DMS114 treated with DMSO at 0.1 percent for 48 hours (cell line): ENCODE measurements at regions not wholly inside any gene's neighbourhood (a gene's known extent, or its start where the extent isn't known, plus 50 kb on each side); places are given as distances from the start of the nearest gene placed in this dataset.

Source experiments
- DNase-seq: peaks from one replicate; lab custom pipeline; 2025; ENCODE audit not compliant: unreplicated experiment; lab: John Stamatoyannopoulos, UW

- no peak for DNase-seq
Observed at GRCh38 chr15:97144377-97144711, 813.8 kb downstream of the NR2F2 start.

GRCh38 chr15:97146929-97147870 lies 813.3 kb upstream of the ARRDC4 start:
- no peak for DNase-seq

GRCh38 chr15:97153356-97153965 lies 807.0 kb upstream of the ARRDC4 start:
- DNase-seq, result no peak

DNA sequence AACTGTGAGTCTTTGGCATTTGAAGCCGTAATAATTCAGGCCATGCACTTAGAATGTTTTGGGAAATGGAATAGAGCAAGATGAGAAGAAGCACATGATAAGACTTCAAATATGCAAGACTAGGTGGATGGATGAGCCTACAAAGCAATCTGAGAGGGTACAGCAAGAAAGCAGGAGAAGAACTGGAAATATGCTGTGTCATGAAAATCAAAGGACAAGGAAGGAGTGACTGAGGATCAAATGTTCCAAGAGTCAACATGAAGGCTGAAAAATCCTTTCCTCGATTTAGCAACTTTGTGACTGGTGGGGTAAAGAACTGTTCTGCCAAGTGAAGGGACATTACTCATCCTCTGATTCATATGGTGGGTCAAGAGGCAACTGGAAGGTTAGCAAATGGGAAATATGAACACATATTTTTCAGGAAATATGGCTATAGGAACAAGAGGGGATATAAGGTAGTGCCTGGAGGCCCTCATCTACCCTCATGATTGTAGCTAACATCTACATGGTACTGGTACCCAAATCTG lies 803.7 kb upstream of the ARRDC4 start:
- DNase-seq, result no peak

- DNase-seq, result no peak
Observed at GRCh38 chr15:97162805-97163495, 797.6 kb upstream of the ARRDC4 start.

GRCh38 chr15:97165205-97165604 lies 795.3 kb upstream of the ARRDC4 start:
- no peak for DNase-seq

DNA sequence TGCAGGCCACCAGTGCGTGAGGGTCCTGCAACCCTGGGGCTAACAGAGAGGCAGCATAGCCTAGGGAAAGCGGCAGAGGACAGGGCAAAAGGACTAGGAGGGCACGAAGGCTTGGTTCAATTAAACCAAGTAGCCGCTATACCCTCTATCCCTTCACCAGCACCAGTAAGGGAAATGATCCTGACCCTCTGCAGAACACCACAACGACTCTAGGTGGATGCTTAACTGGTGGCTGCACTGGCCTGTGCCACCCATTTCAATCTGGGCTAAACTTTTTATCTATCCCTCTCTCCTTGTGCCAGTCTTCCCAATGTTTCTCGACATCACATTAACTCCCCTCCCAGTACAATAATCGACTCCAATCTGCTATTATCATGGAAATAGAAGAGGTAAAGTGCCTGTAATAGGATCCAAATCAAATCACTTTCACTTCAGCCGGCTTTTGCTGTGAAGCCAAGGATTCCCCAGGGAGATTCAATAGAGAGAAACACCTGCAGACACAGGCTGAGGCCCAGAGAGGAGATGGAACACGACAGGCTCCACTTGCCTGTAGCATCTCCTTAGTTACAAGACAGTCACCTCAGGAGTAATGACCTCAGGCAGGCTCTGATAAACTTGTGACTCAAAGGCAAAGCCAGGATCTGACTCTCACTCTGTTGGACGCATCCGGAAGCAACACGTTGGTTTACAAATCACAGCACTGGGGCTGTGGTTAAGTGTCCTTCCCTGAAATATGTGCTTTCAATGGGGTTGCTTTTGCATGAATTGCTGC lies 791.6 kb upstream of the ARRDC4 start:
- no peak for DNase-seq

GRCh38 chr15:97171556-97171955 lies 788.9 kb upstream of the ARRDC4 start:
- no peak for DNase-seq

DNA sequence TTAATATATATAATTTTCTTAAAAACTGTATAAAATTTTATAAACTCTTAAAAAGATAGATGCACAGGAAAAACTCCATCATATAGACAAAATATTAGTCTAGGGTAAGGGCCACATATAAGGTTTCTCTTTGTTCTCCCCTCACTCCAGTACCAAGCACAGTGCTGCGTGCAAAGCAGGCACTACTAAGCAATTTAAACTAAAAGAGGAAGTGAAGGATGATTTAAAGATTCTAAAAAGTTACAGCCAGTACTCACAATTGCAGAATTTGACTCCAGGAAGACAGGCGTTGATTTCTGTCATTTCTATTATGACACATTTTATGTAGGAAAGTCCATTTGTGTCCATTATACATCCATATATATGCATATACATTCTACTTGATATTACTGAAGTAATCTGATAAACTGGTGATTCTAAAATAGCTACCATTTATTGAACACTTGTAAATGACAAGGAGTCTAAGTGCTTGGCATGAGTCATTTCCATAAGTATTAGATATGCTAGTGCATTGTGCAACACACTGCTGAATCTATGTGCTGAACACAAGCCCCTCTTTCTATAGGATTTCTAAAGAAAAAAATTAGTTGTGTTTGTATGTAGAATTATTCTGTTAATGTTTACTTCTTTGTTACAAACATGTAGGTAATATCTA lies 785.5 kb upstream of the ARRDC4 start:
- DNase-seq, result no peak

GRCh38 chr15:97177151-97177577 lies 783.3 kb upstream of the ARRDC4 start:
- peak; percentile 59 for DNase-seq

DNA sequence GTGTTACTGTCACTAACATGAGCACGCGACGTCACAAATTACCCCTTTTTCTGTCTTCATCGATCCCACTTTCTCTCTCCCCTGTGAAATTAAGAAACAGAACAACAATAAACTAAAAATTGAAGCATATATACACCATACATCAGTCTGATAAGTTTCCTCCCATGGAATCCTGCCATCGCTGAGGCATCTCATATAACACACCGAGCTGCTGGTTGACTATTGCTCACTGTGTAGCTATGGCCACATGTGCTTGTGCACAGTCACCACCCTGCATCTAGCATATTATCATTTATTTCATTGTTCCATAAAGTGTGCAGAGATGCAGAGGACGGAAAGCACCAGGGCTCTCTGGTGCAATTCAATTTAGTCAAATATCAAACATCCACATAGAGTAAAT lies 777.9 kb upstream of the ARRDC4 start:
- no peak for DNase-seq

DNA sequence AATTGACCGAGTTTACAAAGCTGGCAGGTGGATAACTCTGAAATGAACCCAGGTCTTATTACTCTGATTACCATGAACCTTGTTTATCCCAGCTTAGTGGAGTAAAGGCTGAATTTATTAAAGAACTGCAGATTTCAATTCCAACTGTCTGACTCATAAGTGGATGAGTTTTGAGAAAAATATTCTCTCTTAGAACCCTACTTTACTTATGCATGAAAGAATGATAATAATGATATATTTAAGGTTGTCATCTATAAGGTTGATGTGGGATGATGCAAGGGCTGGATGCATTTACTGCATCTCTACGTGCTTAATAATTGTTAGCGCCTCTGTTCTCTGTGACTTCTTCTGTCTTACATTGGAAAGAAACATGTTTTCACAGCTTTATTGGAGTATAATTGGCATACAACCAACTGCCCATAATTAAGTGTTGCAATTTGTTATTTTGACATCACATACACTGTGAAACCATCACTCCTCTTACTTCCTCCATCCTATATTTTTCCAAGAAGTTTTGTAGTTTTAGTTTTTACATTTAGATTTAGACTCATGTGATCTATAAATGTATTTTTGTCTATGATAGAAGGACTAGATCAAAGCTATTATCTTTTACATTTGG lies 771.2 kb upstream of the ARRDC4 start:
- DNase-seq, result no peak

GRCh38 chr15:97194750-97195149 lies 765.8 kb upstream of the ARRDC4 start:
- no peak for DNase-seq

DNA sequence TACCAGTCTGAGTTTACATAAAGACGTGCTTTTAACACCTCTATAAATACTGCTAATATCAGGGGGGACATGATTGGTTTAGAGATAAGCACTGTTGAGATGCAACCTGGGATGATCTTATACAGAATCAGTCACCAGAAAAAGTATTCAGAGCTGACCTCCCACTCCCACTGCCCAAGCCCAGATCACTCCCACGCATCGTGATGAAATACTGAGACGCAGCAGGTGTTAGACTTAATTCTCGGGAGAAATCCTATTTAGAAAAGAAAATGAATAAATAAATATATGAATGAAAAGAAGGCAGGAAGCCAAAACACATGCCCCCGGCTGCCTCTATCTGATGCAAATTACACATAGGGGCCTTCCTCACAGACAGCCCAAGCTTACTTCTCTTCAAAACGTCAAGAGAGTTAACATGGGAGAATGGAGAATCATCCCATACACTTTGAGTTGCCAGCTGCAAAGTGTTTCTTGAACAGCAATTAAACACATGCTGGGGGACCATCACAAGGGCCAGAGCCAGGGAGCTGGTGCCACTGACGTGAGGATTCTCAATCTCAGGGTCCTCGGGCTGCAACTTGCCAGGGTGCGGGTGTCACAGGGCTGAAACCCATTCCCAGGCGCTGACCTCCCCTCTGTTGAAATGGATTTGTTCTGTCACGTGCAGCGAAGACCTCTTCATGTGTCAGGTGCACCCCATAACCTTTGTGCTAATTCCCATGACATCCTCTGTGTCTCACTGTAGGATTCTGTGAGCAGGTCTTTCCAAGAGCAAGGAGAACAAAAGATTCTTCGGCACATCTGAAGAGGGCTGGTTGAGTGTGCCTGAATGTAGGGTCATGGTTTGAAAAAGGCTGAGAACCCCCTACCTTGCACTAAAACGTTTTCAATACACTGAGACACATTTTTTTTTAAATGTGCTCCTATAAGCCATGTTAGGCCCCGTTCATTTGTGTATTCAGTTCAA lies 764.2 kb upstream of the ARRDC4 start:
- DNase-seq, result no peak

GRCh38 chr15:97199393-97200051 lies 761.0 kb upstream of the ARRDC4 start:
- no peak for DNase-seq

DNA sequence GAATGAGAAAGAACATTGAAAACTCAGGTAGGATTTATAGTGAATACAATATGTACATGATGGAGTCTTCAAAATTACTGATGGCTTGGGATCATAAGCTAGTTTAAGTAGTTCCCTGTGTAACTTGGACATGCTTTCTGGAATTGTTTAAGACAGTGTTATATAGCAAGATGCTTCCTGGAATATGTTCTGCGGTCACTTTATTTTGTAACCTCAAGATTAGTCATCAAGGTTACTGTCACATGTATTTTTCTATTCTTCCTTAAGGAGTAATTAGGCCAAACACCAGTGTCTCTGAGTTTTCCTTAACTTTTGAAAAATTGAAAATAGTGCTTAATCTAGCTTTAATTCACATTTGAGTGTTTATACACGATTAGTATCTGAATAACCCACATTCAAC lies 760.3 kb upstream of the ARRDC4 start:
- DNase-seq, result no peak

GRCh38 chr15:97210277-97210676 lies 750.2 kb upstream of the ARRDC4 start:
- no peak for DNase-seq

DNA sequence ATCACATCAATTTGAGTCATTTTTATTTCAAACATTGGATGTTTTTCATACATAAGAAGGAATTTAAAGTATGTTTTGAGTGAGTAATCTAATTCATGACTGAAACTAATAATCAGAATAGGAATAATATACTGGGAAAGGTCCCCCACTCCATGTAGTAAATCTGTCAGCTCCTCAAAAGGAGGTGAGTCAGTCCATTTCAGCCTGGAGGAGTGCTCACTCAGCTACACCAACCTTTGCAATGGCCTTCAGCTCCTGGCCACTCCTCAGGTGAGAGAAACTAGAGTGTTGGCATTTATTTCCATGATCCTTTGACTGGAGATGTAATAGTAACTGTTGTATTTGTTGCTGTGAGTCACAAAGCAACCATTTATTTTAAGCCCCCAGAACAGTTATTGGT lies 744.9 kb upstream of the ARRDC4 start:
- DNase-seq, result no peak
